HG03520 (cell line): ENCODE measurements at regions not wholly inside any gene's neighbourhood (a gene's known extent, or its start where the extent isn't known, plus 50 kb on each side); places are given as distances from the start of the nearest gene placed in this dataset.

Experiments used
- ATAC-seq: cut with Tn5 transposase; IDR thresholded peaks from one replicate; pipeline ENCODE4 v1.9.1; 2021; ENCODE audit warnings: mild to moderate bottlenecking, moderate library complexity; ENCODE audit not compliant: unreplicated experiment

DNA sequence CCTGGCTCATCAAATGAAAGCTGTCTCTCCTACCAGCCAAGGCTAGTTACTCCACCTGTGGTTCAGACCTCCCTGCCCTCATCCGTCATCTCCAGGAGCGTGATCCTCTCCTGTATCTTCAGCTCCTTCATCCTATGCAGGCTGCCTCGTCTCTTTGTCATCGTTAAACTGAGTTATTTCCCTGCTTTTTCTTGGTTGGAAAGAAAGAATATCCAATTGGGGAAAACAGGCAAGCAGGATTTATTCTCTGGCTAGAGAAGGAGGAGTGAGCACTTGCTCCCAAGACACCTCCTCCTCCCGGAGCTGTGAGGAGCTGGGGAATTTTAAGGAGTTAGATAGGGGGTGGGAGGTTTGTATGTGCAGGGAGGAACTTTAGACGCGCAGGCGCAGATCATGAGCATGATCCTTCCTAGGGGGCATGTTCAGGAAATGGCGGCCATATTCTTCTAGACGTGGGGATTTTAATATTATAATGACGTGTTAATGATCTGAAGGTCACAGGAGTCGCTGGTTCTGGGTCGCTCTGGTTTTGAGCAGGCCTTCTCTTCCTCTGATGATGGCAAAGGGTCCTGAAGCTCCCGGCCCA, 156.4 kb upstream of the KL start:
- ATAC-seq = no peak

DNA sequence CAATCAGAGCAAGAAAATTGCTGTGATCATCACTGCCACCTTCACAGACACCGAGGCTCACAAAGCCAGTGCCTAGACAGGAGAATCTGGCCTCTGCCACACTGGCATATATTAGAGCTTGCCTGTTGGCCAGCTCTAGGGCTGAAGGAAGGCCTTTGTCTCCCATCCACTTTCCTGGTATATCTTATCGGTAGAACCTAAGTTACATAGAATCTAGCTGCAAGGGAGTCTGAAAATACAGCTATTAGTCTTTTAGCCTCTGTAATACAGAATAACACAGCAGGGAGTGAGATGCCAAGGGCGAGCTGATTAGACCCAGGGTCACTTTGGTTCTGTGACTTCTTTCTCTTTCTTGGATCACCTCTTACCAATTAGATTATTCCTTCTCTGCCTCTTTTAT, 154.9 kb upstream of the KL start:
- ATAC-seq = no peak

DNA sequence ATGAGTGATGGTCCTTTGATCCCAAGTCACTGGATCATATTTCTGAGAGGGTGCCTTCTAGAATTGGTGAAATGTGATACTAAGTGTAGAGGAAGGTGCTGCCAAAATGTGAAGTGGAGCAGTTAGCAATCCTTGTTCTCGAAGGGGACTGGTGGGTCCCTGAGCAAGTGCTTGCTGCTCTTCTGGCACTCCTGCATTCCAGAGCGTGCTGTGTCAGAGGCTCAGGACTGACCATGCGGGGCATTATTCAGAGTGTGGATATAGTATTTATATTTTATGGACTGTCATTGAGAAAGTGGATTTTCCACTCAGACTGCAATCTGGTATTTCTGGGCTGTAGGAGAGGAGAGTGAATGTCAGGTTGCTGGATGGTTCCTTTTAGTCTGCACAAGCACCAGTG, 152.6 kb upstream of the KL start:
- no peak for ATAC-seq

DNA sequence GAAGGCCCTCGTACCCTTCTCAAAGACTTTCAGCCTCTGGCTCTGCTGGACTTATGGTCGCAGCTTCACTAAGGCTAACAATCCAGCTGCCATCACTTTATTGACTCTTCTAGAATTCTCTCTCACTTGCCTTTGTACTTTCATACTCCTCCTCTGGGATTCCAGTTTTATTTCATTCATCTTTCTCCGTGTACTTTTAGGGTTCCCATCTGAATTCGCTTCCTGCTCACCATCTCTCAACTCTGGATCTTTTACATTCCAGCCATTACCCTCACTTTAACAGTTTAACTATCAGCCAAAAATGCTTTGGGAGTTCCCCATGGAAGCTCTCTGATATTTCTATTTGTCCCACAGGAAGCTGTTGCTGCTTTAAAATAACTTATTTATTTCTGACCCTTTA, 149.3 kb upstream of the KL start:
- no peak for ATAC-seq

DNA sequence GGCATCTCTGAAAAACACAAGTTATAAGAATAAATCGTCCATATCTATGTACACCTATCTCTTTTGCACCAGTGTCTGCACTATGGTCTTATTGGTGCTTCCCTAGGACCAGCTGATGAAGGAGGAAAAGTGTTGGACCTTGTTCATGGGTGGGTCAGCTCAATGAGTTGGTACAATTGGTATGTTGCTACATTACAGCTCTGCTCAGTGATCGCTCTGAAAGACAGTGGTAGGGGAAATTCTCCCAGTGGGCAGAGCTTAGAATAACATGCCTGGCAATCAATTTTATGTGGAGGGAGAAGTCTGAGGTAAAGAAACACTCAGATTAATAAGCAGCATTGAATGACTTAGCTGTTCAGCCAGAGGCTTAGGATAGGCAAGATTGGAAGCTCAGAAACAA, 138.7 kb upstream of the KL start:
- no peak for ATAC-seq

DNA sequence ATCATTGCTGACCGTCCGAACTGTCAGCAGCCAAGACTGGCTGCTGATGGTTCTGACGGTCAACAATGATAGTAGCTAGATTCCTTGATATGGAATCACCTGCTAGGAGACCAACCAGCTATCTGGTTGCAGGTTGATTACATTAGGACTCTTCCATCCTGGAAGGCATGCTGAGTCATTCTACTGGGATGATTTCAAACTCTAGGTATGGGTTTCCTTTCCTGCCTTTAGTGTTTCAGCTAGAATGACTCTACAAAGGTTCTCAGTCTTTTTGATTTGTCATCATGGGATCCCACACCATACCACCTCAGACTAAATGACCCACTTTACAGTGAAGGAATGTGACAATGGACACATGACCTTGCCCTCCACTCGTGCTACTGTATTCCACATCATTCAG, 138.1 kb upstream of the KL start:
- ATAC-seq = no peak

DNA sequence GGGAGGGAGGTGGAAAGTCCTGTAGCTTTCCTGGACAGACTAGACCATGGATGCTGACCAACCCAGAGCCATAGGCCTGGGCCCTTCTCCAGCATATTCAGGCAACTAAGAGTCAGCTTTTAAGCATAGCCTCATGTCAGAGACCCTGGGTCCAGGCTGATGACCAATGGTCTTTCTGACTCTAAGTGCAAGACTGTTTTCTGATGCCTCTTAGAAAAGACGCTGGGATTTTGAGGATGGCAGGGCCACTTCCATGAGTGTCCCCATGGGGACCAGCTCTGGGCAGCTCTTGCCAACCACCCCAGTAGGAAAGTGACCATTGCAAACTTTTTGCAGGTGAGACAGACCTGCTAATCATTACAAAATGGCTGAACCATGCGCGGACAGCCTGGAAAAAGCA, 135.6 kb upstream of the KL start:
- no peak for ATAC-seq

DNA sequence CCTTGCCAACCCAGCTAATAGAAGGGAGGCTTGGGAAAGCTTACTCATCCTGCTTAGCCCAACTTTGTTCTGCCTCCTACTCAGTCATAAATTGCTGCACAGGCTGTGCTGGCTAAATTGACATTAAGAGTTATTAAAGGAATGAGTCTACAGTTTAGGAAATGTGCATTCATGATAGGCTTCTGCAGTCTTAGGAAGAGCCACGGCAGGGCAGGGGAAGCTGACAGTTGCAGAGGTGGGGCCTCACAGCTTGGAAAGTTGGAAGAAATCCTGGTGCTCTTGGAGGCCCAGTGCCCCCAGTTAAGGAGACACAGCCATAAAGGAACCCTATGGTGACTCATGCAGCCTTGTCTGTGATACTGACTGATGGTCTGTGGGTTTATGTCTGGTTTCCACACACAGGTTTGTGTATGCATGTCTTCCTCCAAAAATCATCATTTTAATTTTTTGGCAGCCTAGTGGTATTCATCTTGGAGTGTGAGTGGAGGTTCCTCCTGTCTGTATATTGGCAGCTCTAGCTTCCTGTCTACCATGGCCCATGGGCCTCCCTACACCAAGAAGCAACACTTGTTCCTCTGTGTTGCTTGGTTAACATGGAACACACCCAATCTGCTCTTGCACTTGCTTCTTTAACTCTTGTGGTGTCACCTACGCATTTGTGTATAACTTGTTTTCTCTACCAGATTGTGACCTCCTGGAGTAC, 135.0 kb upstream of the KL start:
- no peak for ATAC-seq

DNA sequence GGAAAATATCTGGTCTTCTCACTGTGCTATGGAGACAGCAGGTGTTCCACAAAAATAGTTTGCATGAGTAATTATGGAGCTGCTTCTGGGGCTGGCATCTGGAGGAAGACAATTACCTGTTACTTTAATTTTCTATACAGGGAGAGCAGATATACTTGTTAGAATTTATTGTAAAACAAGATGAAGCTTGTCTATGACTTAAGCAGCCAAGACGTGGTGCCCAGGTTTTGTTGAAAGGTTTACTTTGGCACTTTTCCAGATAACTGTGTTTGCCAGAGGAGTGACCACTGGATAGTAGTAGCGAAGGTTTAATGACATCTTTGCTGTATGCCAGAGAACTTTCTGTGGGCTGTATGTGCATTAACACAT, 134.5 kb upstream of the KL start:
- no peak for ATAC-seq

DNA sequence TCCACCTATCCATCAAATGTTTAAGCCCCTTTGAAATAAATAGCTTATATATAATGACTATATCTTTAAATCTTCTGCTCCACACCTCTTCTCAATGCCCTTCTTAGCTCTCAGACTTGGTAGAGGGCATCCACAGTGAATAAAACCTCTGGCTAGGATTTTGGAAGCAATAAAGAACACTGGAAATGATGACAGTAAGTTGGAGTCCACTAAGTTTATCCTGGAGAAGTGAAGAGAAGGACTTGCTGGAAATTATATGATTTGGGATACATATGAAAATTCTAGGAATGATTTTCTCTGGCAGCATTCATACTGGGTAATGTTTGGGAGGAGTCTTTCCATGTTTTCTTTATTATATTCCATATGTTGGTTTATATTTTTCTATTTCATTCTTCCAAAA, 133.5 kb upstream of the KL start:
- no peak for ATAC-seq

DNA sequence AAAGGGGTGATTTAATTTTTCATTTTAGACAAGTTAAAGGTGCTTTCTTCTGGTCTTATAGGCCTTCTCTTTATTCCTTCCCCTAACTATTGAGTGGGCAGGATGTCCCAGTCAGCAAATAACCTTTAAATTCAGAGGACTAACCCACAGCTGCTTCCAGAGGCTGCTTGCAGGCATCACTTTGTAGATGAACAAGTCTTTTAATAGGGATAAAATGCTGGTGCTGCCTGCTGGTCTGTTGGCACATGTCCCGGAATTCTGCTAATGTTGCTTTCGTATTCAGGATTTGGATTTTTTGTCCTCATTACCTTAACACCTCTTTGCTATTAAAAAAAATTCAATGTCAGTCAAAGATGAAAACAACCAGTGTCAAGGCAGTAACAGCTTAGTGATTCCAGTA, 132.7 kb upstream of the KL start:
- no peak for ATAC-seq

DNA sequence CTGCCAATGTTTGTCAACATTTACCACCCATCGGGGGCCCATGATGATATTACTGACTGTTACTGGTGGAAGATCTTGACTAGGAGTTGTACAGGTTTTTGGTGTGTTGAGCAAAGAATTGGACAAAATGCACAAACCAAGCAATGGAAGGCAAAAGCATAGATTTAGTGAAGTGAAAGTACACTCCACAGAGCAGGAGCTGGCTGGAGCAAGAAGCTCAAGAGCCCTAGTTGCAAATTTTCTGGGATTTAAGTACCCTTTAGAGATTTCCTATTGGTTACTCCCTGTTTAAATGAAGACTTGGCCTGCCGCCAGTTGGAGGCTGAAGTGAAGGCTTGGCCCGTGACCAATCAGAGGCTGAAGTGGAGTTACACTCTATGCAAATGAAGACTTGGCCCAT, 128.6 kb upstream of the KL start:
- ATAC-seq = no peak

DNA sequence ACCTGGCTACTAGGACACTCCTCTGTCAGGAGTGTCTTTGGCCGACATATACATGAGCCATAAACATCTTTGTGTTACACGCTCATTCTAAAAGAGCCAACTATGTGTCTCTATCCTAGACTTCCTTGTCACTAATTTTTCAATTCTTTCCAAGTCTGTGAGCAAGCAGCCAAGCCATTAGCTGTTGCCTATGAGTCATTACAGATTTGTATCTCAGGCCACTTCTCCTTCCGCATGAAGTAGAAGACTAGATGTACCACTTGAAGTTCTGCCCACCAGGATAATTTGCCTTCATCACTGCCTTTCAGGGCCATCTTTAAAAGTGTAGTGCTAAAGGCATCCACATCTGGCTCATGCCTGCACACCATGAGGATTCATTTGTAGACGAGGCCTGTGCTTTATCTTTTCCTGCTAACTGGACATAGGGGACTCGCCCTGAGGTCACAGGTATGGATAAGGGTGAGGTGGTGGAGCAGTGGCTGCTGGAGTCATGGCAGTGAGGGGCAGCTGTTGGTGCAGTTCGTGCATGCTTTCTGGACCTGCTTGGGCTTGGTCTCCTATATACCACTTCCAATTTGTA, 126.1 kb upstream of the KL start:
- ATAC-seq = no peak

DNA sequence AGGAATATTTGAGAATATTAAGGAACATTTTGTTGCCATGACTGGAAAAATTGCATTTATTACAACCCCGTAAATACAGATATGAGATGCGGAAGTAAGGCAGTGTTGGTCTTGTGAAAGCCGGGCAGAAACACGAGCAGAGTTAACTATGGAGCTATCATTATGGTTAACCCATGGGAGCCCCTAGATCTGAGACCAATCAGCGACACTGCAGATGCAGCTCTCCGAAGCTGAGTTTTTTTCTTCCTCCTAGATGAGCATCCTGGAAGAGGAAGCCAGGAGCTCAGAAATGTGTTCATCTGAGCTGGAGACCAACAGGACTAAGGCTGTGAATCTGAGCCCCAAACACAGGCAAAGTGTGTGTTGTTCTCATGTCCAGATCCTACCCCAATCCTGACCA, 123.0 kb upstream of the KL start:
- no peak for ATAC-seq

DNA sequence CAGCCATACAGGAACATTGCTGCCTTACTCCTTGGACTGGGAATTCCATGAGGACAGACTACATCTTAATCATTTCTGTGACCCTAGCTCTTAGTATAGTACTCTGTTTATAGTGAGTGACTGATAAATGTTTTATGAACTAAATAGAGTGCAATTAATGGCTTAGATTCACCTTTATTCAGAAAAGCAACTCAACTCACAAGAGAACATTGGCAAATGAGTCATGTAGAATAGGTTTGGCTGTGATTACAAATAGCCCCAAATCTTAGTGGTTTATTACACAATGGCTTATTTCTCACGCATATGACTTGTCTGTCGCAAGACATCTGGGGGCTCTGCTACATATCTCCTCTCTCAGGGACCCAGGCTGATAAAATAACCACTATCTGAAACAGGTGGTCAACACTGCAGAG, 121.6 kb upstream of the KL start:
- no peak for ATAC-seq

DNA sequence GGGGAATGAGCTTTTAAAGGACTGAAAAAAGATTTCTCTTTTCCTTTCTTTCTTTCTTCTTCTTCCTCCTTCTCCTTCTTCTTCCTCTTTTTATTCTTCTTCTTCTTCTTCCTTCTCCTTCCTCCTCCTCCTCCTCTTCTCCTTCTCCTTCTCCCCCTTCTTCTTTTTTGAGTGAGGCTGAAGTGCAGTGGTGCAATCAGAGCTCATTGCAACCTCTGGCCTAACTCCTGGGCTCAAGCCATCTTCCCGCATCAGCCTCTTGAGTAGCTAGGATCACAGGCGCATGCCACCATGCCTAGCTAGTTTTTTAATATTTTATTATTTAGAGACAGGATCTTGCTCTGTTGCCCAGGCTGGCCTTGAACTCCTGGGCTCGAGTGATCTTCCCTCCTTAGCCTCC, 120.9 kb upstream of the KL start:
- no peak for ATAC-seq

DNA sequence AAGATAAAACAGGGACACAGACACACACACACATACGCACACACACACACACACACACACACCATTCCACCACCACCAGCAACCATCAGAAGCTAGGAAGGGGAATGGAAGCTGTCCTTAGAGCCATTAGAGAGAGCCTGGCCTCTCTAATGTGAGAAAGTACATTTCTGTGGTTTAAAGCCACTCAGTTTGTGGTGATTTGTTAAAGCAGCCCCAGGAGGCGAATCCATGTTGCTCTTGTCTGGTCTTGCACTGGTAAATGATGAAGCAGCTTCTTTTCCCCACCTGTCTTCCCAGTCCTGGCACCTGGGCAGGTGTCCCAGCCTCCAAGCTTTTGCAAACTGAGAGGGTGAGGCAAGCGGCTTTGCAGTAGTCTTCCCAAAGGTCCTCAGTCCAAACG, 118.9 kb upstream of the KL start:
- no peak for ATAC-seq

DNA sequence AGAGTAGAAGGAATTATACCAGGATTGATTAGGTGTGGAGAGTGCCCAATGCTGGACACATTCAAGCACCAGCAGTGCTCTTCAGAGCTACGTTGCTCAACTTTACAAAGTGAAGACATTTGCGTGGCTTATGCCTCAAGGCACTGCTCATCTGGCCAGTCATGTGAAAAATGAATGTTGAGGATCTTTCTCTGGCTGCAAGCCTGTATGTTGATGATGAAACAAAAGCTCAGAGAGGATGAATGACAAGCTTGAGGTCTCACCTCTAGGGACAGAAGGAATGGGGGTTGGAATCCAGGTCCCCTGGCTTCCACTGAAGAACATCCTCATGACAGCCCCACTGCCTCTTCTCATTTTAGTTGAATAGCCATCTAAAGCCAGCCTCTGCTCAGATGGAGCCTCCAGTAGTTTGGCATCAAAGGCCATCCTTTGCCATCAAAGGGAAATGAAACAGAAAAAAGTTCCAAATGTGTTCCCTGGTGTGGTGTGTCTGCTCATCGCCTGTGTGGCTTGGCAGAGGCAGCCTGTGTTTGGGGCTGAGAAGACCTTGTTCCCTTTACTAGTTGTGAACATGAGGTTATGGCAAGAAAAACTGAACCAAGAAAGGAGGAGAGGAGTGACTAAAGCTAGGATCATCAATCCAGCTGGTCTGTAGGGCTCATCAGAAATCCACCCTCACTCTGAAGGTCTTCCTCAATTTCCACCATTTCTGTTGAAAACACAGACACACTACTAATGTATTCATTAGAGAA, 114.0 kb upstream of the KL start:
- ATAC-seq = no peak

DNA sequence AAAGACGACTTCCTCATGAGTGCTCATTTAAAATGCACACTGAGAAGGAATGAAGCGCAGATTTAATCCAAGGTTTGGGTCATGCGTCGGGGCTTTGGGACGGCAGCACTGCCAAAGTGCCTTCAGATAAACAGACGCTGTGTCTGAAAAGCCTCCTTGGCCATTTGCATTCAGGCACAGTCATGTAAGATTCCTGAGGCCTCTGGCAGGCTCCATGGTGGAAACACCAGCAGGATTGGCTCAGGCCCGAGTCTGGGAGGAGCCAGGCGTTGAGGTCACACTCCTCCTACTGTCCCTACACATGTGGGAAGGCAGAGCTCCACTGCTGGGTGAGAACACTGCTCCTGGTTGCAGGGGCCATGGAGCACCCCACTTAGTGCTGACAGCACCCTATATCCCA, 113.3 kb upstream of the KL start:
- ATAC-seq = no peak

DNA sequence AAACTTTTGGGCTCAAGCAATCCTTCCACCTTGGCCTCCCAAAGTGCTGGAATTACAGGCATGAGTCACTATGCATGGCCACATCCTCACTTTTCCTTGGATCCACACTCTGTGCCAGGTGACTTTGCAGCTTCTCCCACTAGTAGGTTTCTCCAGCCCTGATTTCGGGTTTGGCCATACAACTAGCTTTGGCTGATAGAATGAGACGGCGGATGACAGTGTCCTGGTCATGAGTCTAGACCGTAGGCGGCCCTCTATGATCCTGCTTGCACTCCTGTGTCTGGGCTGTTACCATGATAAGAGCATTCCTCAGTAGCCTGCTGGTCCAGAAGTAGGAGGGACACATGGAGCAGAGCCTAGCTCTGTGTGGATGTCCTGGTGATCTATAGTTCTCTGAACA, 112.5 kb upstream of the KL start:
- ATAC-seq = no peak

DNA sequence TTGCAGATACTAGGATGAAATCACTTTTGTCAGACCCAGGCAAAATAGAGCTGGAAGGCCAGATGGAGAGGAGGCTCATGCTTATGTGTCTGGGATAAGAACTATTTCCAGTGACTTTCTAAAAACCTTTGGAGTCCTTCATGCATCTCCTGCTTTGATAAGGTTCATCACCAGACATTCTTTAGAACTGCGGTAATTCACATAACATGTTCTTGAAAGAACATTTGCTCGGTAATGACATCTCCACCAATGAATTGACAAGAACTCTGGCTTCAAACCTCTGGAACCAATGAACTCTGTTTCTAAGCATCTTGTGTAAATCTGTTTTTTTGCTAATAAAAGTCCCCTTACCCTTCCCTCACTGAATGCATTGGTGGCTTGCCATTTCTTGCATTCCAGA, 112.0 kb upstream of the KL start:
- ATAC-seq = no peak
